Neural progenitor cell (in vitro differentiated cells): ENCODE measurements at regions not wholly inside any gene's neighbourhood (a gene's known extent, or its start where the extent isn't known, plus 50 kb on each side); places are given as distances from the start of the nearest gene placed in this dataset.

Experiments used
- DNase-seq: peaks from one replicate; pipeline ENCODE4 v3.0.0-alpha.2; 2016; ENCODE audit warnings: low spot score
- H2AFZ ChIP-seq: fragments of 200-600 bp; sonication (generic); replicated peaks from 2 replicates; pipeline ENCODE4 v1.6.1; 2016; ENCODE audit warnings: antibody characterized with exemption
- H3F3A ChIP-seq: fragments of 200-600 bp; sonication (generic); 2 replicates; pipeline ENCODE4 v1.6.1; 2016; ENCODE audit warnings: antibody characterized with exemption, low read depth
- H3K27ac ChIP-seq: fragments of 200-600 bp; sonication (generic); 2 replicates; pipeline ENCODE4 v1.5.1; 2016; ENCODE audit warnings: mild to moderate bottlenecking
- H3K27me3 ChIP-seq: fragments of 200-600 bp; sonication (generic); 2 replicates; pipeline ENCODE4 v1.6.1; 2016; ENCODE audit warnings: mild to moderate bottlenecking, moderate library complexity
- H3K36me3 ChIP-seq: fragments of 200-600 bp; sonication (generic); 2 replicates; pipeline ENCODE4 v1.5.1; 2016
- H3K4me1 ChIP-seq: fragments of 200-600 bp; sonication (generic); 2 replicates; pipeline ENCODE4 v1.6.1; 2016; ENCODE audit warnings: mixed run types
- H3K4me2 ChIP-seq: fragments of 200-600 bp; sonication (generic); 2 replicates; pipeline ENCODE4 v1.6.1; 2016
- H3K4me3 ChIP-seq: fragments of 200-600 bp; sonication (generic); 2 replicates; pipeline ENCODE4 v1.5.1; 2016
- H3K79me2 ChIP-seq: fragments of 200-600 bp; sonication (generic); 2 replicates; pipeline ENCODE4 v1.6.1; 2016; ENCODE audit warnings: low read depth
- H3K9ac ChIP-seq: fragments of 200-600 bp; sonication (generic); 2 replicates; pipeline ENCODE4 v1.6.1; 2016
- H3K9me3 ChIP-seq: fragments of 200-600 bp; sonication (generic); 2 replicates; pipeline ENCODE4 v1.5.1; 2016; ENCODE audit warnings: low read depth
- H4K20me1 ChIP-seq: fragments of 200-600 bp; sonication (generic); 2 replicates; pipeline ENCODE4 v1.6.1; 2016; ENCODE audit warnings: low read depth
- H3K27ac Mint-ChIP-seq: 3 replicates; pipeline ENCODE4 v1.8.0; 2021; ENCODE audit warnings: mixed read lengths
- H3K27me3 Mint-ChIP-seq: 2 replicates; pipeline ENCODE4 v1.8.0; 2022; ENCODE audit warnings: low read depth, mild to moderate bottlenecking, inconsistent platforms, moderate library complexity, mixed read lengths; ENCODE audit not compliant: insufficient read depth
- H3K36me3 Mint-ChIP-seq: 3 replicates; pipeline ENCODE4 v1.8.0; 2021; ENCODE audit warnings: mixed read lengths
- H3K4me1 Mint-ChIP-seq: 3 replicates; pipeline ENCODE4 v1.8.0; 2021; ENCODE audit warnings: mixed read lengths
- H3K4me3 Mint-ChIP-seq: 3 replicates; pipeline ENCODE4 v1.8.0; 2021; ENCODE audit warnings: mild to moderate bottlenecking, moderate library complexity, mixed read lengths
- H3K9me3 Mint-ChIP-seq: 3 replicates; pipeline ENCODE4 v1.8.0; 2020; ENCODE audit warnings: mixed read lengths
- CTCF ChIP-seq: fragments of 200-600 bp; sonication (generic); IDR thresholded peaks from 2 replicates; pipeline ENCODE4 v1.5.1; 2017; ENCODE audit warnings: antibody characterized with exemption, mild to moderate bottlenecking
- EZH2 ChIP-seq: fragments of 200-600 bp; sonication (generic); IDR thresholded peaks from 2 replicates; pipeline ENCODE4 v1.6.1; 2017; ENCODE audit warnings: antibody characterized with exemption, mild to moderate bottlenecking, moderate library complexity
- EZH2phosphoT487 ChIP-seq: fragments of 200-600 bp; sonication (generic); IDR thresholded peaks from 2 replicates; pipeline ENCODE4 v1.6.1; 2017; ENCODE audit warnings: antibody characterized with exemption

GRCh38 chr3:164419220-164419619 is 659.1 kb downstream of the SI start:
- H3K4me3 ChIP-seq, result no peak overlapping the region
- DNase-seq, result no peak
- Mint-ChIP-seq H3K27me3 (no peaks in the 10 kb centered on the region), H3K4me3 (no peak overlapping the region), H3K36me3 (no peaks in the 10 kb centered on the region), H3K4me1 (peaks cover 14% of the 10 kb centered on the region), H3K27ac (no peak overlapping the region), H3K9me3 (no peaks in the 10 kb centered on the region)
- H3K4me2 ChIP-seq, result no peak overlapping the region
- no peak for TF ChIP-seq EZH2phosphoT487
- no peak for TF ChIP-seq CTCF
- no peak for TF ChIP-seq EZH2
- H3K4me1 ChIP-seq, result no peaks in the 10 kb centered on the region
- no peaks in the 10 kb centered on the region for H3K79me2 ChIP-seq
- H3K27me3 ChIP-seq, result no peaks in the 10 kb centered on the region
- no peaks in the 10 kb centered on the region for H3K9me3 ChIP-seq
- no peaks in the 10 kb centered on the region for H3F3A ChIP-seq
- no peaks in the 10 kb centered on the region for H3K36me3 ChIP-seq
- no peak overlapping the region for H3K9ac ChIP-seq
- no peak overlapping the region for H3K27ac ChIP-seq
- no peaks in the 10 kb centered on the region for H4K20me1 ChIP-seq
- no peak overlapping the region for H2AFZ ChIP-seq

- H3K4me1 Mint-ChIP-seq, result peaks cover 14% of the 10 kb centered on the region
- no peak overlapping the region for H3K27ac Mint-ChIP-seq
- Histone ChIP-seq H3K27me3 (no peaks in the 10 kb centered on the region), H4K20me1 (no peaks in the 10 kb centered on the region), H2AFZ (no peak overlapping the region), H3K27ac (no peak overlapping the region), H3K36me3 (no peaks in the 10 kb centered on the region), H3K9me3 (no peaks in the 10 kb centered on the region), H3K79me2 (no peaks in the 10 kb centered on the region), H3K4me1 (no peaks in the 10 kb centered on the region), H3F3A (no peaks in the 10 kb centered on the region), H3K9ac (no peak overlapping the region), H3K4me2 (no peak overlapping the region), H3K4me3 (no peak overlapping the region)
- no peak for DNase-seq
- no peaks in the 10 kb centered on the region for H3K27me3 Mint-ChIP-seq
- no peaks in the 10 kb centered on the region for H3K36me3 Mint-ChIP-seq
- no peak overlapping the region for H3K4me3 Mint-ChIP-seq
- TF ChIP-seq CTCF (no peak), EZH2phosphoT487 (no peak), EZH2 (no peak)
- no peaks in the 10 kb centered on the region for H3K9me3 Mint-ChIP-seq
Observed at GRCh38 chr3:164418414-164418813, 659.9 kb downstream of the SI start.

GRCh38 chr3:164417955-164418354 is 660.3 kb downstream of the SI start:
- no peak overlapping the region for H3K4me2 ChIP-seq
- Mint-ChIP-seq H3K27ac (no peak overlapping the region), H3K27me3 (no peaks in the 10 kb centered on the region), H3K36me3 (no peaks in the 10 kb centered on the region), H3K4me3 (no peak overlapping the region), H3K4me1 (peaks cover 14% of the 10 kb centered on the region), H3K9me3 (peaks cover 2% of the 10 kb centered on the region)
- no peaks in the 10 kb centered on the region for H3F3A ChIP-seq
- no peaks in the 10 kb centered on the region for H3K4me1 ChIP-seq
- no peak overlapping the region for H3K9ac ChIP-seq
- TF ChIP-seq EZH2phosphoT487, result no peak
- TF ChIP-seq EZH2, result no peak
- no peak for TF ChIP-seq CTCF
- H3K4me3 ChIP-seq, result no peak overlapping the region
- H4K20me1 ChIP-seq, result no peaks in the 10 kb centered on the region
- no peaks in the 10 kb centered on the region for H3K79me2 ChIP-seq
- no peak for DNase-seq
- H3K9me3 ChIP-seq, result no peaks in the 10 kb centered on the region
- H3K27ac ChIP-seq, result no peak overlapping the region
- no peaks in the 10 kb centered on the region for H3K27me3 ChIP-seq
- H3K36me3 ChIP-seq, result no peaks in the 10 kb centered on the region
- no peak overlapping the region for H2AFZ ChIP-seq
